Esophagus squamous epithelium (tissue), 4 donors: ENCODE measurements at regions not wholly inside any gene's neighbourhood (a gene's known extent, or its start where the extent isn't known, plus 50 kb on each side); places are given as distances from the start of the nearest gene placed in this dataset.

Experiments
- POLR2A ChIP-seq, 4 donors: fragments of 450-650 bp; IDR thresholded peaks; one replicate each; pipeline ENCODE4 v1.6.1; 2017; ENCODE audit warnings: antibody characterized with exemption in 4 of 4, mild to moderate bottlenecking in 4 of 4, moderate library complexity in 3 of 4
- TF ChIP-seq, protein P1 (sequence below), 6 experiments: fragments of 450-650 bp in 4 of 6; fragments of 200-600 bp in 2 of 6; sonication (generic) in 2 of 6; IDR thresholded peaks; one replicate each; pipeline ENCODE4 v1.5.1; 2016 to 2019; ENCODE audit warnings: antibody characterized with exemption in 6 of 6, mild to moderate bottlenecking in 4 of 6, moderate library complexity in 4 of 6

DNA sequence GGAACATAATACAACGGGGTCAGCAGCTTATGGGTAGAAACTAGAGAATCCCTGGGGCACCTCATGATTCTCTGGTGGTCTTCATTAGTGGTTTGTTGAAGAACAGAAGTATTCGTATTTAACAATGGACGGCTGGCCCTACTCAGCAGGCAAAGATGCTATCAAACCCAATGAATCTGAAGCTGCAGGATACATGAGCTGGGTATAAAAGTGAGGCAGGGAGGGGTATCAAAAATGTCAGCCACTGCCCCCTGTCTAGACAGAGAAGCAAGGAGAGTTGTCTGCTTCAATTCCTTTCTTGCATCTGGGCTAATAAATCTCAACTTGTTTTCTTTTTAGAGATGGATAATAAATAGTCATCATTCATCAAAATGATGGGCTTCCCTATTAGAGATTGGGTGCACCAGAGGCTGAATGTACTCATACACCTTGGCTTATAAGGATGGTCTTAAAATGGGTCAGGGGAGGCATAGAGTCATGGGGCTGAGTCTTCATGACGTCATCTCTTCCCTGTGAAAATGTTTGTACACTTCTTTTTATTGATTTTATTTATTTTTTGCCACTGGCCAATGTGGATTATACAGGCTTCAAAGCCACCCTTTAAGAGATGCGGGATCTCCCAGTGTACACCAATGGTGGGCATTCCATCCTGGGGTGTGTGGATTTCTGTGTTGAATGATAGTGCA is 259.5 kb downstream of the SHOX start:
- TF ChIP-seq, protein P1, sequence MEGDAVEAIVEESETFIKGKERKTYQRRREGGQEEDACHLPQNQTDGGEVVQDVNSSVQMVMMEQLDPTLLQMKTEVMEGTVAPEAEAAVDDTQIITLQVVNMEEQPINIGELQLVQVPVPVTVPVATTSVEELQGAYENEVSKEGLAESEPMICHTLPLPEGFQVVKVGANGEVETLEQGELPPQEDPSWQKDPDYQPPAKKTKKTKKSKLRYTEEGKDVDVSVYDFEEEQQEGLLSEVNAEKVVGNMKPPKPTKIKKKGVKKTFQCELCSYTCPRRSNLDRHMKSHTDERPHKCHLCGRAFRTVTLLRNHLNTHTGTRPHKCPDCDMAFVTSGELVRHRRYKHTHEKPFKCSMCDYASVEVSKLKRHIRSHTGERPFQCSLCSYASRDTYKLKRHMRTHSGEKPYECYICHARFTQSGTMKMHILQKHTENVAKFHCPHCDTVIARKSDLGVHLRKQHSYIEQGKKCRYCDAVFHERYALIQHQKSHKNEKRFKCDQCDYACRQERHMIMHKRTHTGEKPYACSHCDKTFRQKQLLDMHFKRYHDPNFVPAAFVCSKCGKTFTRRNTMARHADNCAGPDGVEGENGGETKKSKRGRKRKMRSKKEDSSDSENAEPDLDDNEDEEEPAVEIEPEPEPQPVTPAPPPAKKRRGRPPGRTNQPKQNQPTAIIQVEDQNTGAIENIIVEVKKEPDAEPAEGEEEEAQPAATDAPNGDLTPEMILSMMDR (IDR thresholded peaks at IDR 0.05), result no peak
- no peak for TF ChIP-seq POLR2A (IDR thresholded peaks at IDR 0.05)
